Ascending aorta (tissue), 2 donors: ENCODE measurements at regions not wholly inside any gene's neighbourhood (a gene's known extent, or its start where the extent isn't known, plus 50 kb on each side); places are given as distances from the start of the nearest gene placed in this dataset.
A peak's percentile ranks its signal among the peaks of the same experiment; 100 is the strongest.

Source experiments
- DNase-seq, 2 donors: peaks; one replicate each; pipeline ENCODE4 v3.0.0-alpha.2; 2019; ENCODE audit warnings: low spot score in 2 of 2
- H3K27ac ChIP-seq, 2 donors: fragments of 200-600 bp; sonication (generic); one replicate each; pipeline ENCODE4 v1.5.1; 2016 to 2017; ENCODE audit warnings: mild to moderate bottlenecking in 1 of 2
- H3K27me3 ChIP-seq: fragments of 200-600 bp; sonication (generic); one replicate; pipeline ENCODE4 v1.5.1; 2017
- H3K36me3 ChIP-seq, 2 donors: fragments of 200-600 bp; sonication (generic); one replicate each; pipeline ENCODE4 v1.5.1; 2016
- H3K4me1 ChIP-seq, 2 donors: fragments of 200-600 bp; sonication (generic); one replicate each; pipeline ENCODE4 v1.5.1; 2016 to 2017; ENCODE audit warnings: mild to moderate bottlenecking in 1 of 2
- H3K4me3 ChIP-seq, 2 donors: fragments of 200-600 bp; sonication (generic); one replicate each; pipeline ENCODE4 v1.5.1; 2016 to 2017; ENCODE audit warnings: mild to moderate bottlenecking in 1 of 2
- H3K9me3 ChIP-seq, 2 donors: fragments of 200-600 bp; sonication (generic); one replicate each; pipeline ENCODE4 v1.5.1; 2016
- CTCF ChIP-seq, 3 experiments: fragments of 200-600 bp in 2 of 3; fragments of 450-650 bp in 1 of 3; sonication (generic) in 2 of 3; IDR thresholded peaks; one replicate each; pipeline ENCODE4 v1.5.1; 2016 to 2019; ENCODE audit warnings: antibody characterized with exemption in 3 of 3, mild to moderate bottlenecking in 1 of 3, moderate library complexity in 1 of 3
- intact Hi-C: fragments of 100-400 bp; cut with DNase I; formaldehyde crosslinking; loops from one replicate; pipeline ENCODE4 v1.15.1; 2023

GRCh38 chr12:75706786-75707605 lies 195.6 kb upstream of the KRR1 start:
- Histone ChIP-seq H3K27me3 (no peaks in the 10 kb centered on the region), H3K9me3 (no peaks in the 10 kb centered on the region), H3K4me1 (peaks cover 0 to 11% of the 10 kb centered on the region in 2 donors), H3K4me3 (no peak overlapping the region), H3K27ac (peak overlapping the region; percentile 1 to 12), H3K36me3 (no peaks in the 10 kb centered on the region)
- intact Hi-C loops, result no loop called here
- no peak for TF ChIP-seq CTCF (IDR thresholded peaks at IDR 0.05)
- no peak for DNase-seq

- Histone ChIP-seq H3K4me1 (peaks cover 0 to 11% of the 10 kb centered on the region in 2 donors), H3K27me3 (no peaks in the 10 kb centered on the region), H3K27ac (no peak overlapping the region), H3K36me3 (no peaks in the 10 kb centered on the region), H3K9me3 (no peaks in the 10 kb centered on the region), H3K4me3 (no peak overlapping the region)
- intact Hi-C loops, result no loop called here
- no peak for DNase-seq
- TF ChIP-seq CTCF (IDR thresholded peaks at IDR 0.05), result no peak
These were observed 194.6 kb upstream of the KRR1 start for GRCh38 chr12:75705749-75706711.

GRCh38 chr12:75704664-75705063 lies 193.3 kb upstream of the KRR1 start:
- no peak for DNase-seq
- H3K9me3 ChIP-seq, result no peaks in the 10 kb centered on the region

GRCh38 chr12:75704208-75704607 lies 192.8 kb upstream of the KRR1 start:
- Histone ChIP-seq H3K4me3 (no peak overlapping the region), H3K27ac (no peak overlapping the region), H3K9me3 (no peaks in the 10 kb centered on the region), H3K36me3 (no peaks in the 10 kb centered on the region), H3K27me3 (no peaks in the 10 kb centered on the region), H3K4me1 (peaks cover 0 to 11% of the 10 kb centered on the region in 2 donors)
- no peak for DNase-seq
- intact Hi-C loops, result no loop called here
- no peak for TF ChIP-seq CTCF (IDR thresholded peaks at IDR 0.05)

More at GRCh38 chr12:75704664-75705063, 193.3 kb upstream of the KRR1 start:
- H3K27me3 ChIP-seq, result no peaks in the 10 kb centered on the region
- peaks cover 0 to 11% of the 10 kb centered on the region in 2 donors for H3K4me1 ChIP-seq
- H3K36me3 ChIP-seq, result no peaks in the 10 kb centered on the region
- no peak for TF ChIP-seq CTCF (IDR thresholded peaks at IDR 0.05)
- no peak overlapping the region for H3K4me3 ChIP-seq
- H3K27ac ChIP-seq, result no peak overlapping the region
- intact Hi-C loops, result no loop called here

GRCh38 chr12:75703131-75703530 lies 191.7 kb upstream of the KRR1 start:
- Histone ChIP-seq H3K36me3 (no peaks in the 10 kb centered on the region), H3K4me1 (peaks cover 0 to 11% of the 10 kb centered on the region in 2 donors), H3K9me3 (no peaks in the 10 kb centered on the region), H3K27me3 (no peaks in the 10 kb centered on the region), H3K27ac (no peak overlapping the region), H3K4me3 (no peak overlapping the region)
- TF ChIP-seq CTCF (IDR thresholded peaks at IDR 0.05), result no peak
- DNase-seq, result no peak
- intact Hi-C loops, result no loop called here
